ENCODE measurements at regions not wholly inside any gene's neighbourhood (a gene's known extent, or its start where the extent isn't known, plus 50 kb on each side); places are given as distances from the start of the nearest gene placed in this dataset.

DNA sequence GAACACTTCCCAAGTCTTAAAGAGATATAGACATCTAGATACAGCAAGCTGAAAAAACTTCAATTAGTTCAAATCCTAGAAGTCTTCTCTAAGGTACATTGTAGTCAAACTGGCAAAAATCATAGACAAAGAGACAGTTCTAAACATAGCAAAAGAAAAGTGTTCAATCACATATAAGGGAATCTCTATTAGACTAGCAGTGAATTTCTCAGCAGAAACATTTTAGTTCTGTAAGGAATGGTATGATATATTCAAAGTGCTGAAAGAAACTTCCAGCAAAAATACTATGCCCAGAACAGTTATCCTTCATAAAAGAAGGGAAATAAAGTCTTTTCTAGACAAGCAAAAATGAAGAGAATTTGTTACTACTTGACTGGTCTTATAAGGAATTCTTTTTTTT lies 186.3 kb upstream of the SYNCRIP start:
- TF ChIP-seq ZFP3 (CRISPR knock-in tag; IDR thresholded peaks at IDR 0.05), result no peak
- TF ChIP-seq, protein P1, sequence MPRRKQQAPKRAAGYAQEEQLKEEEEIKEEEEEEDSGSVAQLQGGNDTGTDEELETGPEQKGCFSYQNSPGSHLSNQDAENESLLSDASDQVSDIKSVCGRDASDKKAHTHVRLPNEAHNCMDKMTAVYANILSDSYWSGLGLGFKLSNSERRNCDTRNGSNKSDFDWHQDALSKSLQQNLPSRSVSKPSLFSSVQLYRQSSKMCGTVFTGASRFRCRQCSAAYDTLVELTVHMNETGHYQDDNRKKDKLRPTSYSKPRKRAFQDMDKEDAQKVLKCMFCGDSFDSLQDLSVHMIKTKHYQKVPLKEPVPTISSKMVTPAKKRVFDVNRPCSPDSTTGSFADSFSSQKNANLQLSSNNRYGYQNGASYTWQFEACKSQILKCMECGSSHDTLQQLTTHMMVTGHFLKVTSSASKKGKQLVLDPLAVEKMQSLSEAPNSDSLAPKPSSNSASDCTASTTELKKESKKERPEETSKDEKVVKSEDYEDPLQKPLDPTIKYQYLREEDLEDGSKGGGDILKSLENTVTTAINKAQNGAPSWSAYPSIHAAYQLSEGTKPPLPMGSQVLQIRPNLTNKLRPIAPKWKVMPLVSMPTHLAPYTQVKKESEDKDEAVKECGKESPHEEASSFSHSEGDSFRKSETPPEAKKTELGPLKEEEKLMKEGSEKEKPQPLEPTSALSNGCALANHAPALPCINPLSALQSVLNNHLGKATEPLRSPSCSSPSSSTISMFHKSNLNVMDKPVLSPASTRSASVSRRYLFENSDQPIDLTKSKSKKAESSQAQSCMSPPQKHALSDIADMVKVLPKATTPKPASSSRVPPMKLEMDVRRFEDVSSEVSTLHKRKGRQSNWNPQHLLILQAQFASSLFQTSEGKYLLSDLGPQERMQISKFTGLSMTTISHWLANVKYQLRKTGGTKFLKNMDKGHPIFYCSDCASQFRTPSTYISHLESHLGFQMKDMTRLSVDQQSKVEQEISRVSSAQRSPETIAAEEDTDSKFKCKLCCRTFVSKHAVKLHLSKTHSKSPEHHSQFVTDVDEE (CRISPR knock-in tag; IDR thresholded peaks at IDR 0.05), result no peak
- TF ChIP-seq ZC3H10 (CRISPR knock-in tag; IDR thresholded peaks at IDR 0.05), result no peak
- no peak for TF ChIP-seq ZFP30 (CRISPR knock-in tag; IDR thresholded peaks at IDR 0.05)
- no peak for TF ChIP-seq ESRRG (CRISPR knock-in tag; IDR thresholded peaks at IDR 0.05)
- TF ChIP-seq, protein P2, sequence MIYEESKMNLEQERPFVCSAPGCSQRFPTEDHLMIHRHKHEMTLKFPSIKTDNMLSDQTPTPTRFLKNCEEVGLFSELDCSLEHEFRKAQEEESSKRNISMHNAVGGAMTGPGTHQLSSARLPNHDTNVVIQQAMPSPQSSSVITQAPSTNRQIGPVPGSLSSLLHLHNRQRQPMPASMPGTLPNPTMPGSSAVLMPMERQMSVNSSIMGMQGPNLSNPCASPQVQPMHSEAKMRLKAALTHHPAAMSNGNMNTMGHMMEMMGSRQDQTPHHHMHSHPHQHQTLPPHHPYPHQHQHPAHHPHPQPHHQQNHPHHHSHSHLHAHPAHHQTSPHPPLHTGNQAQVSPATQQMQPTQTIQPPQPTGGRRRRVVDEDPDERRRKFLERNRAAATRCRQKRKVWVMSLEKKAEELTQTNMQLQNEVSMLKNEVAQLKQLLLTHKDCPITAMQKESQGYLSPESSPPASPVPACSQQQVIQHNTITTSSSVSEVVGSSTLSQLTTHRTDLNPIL (CRISPR knock-in tag; IDR thresholded peaks at IDR 0.05; ENCODE audit: low read depth), result no peak

Measured in SK-N-SH treated with all-trans-retinoic acid at 6 μM for 48 hours (cell line).